ENCODE measurements at regions not wholly inside any gene's neighbourhood (a gene's known extent, or its start where the extent isn't known, plus 50 kb on each side); places are given as distances from the start of the nearest gene placed in this dataset.

DNA sequence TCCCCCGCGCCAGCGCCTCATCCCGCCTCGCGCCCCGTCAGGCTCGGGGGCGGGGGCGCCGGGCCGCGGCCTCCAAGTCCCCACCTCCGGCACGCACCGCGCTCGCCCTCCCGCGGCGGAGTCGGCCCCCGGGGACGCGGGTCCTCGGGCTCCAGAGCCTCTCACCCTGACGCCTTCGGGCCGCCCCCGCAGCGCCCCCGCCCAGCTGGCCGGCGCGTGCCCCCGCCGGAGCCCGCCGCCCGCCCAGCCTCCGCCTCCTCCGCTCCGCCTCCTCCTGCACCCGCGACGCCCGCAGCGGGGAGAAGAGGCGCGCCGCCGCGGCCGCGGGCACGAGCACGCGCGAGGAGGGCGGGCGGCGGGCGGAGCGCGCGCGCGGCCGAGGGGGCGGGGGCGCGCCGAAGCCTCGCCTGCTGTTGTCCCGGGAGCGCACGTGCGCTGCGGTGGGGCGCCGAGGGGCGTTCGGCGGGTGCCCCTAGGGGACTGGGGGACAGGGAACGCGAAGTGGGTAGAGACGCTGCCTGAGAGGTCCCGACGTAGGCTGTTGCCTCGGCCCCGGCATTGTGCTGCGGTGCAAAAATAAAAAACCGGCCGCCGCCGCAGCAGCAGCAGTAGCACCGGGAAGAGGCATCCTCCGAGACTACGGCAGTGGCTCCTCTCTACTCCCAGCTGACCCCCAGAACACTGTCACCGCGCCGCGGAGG is 87.4 kb upstream of the ARHGAP32 start (continued):
- TF ChIP-seq, protein P1, sequence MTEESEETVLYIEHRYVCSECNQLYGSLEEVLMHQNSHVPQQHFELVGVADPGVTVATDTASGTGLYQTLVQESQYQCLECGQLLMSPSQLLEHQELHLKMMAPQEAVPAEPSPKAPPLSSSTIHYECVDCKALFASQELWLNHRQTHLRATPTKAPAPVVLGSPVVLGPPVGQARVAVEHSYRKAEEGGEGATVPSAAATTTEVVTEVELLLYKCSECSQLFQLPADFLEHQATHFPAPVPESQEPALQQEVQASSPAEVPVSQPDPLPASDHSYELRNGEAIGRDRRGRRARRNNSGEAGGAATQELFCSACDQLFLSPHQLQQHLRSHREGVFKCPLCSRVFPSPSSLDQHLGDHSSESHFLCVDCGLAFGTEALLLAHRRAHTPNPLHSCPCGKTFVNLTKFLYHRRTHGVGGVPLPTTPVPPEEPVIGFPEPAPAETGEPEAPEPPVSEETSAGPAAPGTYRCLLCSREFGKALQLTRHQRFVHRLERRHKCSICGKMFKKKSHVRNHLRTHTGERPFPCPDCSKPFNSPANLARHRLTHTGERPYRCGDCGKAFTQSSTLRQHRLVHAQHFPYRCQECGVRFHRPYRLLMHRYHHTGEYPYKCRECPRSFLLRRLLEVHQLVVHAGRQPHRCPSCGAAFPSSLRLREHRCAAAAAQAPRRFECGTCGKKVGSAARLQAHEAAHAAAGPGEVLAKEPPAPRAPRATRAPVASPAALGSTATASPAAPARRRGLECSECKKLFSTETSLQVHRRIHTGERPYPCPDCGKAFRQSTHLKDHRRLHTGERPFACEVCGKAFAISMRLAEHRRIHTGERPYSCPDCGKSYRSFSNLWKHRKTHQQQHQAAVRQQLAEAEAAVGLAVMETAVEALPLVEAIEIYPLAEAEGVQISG (CRISPR knock-in tag; IDR thresholded peaks at IDR 0.05) = peak; percentile 75
- TF ChIP-seq FOXP1 (IDR thresholded peaks at IDR 0.05) (no peak), FOXP1 (CRISPR knock-in tag; IDR thresholded peaks at IDR 0.05) (no peak), ZNF644 (CRISPR knock-in tag; IDR thresholded peaks at IDR 0.05; ENCODE audit: low read depth) (no peak), ZMAT3 (CRISPR knock-in tag; conservative IDR thresholded peaks at IDR 0.05) (no peak), ZNF20 (CRISPR knock-in tag; IDR thresholded peaks at IDR 0.05) (no peak), E2F5 (CRISPR knock-in tag; conservative IDR thresholded peaks at IDR 0.05) (no peak), HDAC1 (CRISPR knock-in tag; IDR thresholded peaks at IDR 0.05) (no peak), NR2F1 (CRISPR knock-in tag; IDR thresholded peaks at IDR 0.05) (no peak), FOXA3 (CRISPR knock-in tag; IDR thresholded peaks at IDR 0.05) (no peak), THAP9 (CRISPR knock-in tag; IDR thresholded peaks at IDR 0.05; ENCODE audit: borderline replicate concordance) (no peak), NBN (conservative IDR thresholded peaks at IDR 0.05) (no peak), GATA4 (IDR thresholded peaks at IDR 0.05; ENCODE audit: borderline replicate concordance, low read depth) (no peak), ZNF737 (CRISPR knock-in tag; IDR thresholded peaks at IDR 0.05; ENCODE audit: borderline replicate concordance) (no peak)
- TF ChIP-seq, protein P2, sequence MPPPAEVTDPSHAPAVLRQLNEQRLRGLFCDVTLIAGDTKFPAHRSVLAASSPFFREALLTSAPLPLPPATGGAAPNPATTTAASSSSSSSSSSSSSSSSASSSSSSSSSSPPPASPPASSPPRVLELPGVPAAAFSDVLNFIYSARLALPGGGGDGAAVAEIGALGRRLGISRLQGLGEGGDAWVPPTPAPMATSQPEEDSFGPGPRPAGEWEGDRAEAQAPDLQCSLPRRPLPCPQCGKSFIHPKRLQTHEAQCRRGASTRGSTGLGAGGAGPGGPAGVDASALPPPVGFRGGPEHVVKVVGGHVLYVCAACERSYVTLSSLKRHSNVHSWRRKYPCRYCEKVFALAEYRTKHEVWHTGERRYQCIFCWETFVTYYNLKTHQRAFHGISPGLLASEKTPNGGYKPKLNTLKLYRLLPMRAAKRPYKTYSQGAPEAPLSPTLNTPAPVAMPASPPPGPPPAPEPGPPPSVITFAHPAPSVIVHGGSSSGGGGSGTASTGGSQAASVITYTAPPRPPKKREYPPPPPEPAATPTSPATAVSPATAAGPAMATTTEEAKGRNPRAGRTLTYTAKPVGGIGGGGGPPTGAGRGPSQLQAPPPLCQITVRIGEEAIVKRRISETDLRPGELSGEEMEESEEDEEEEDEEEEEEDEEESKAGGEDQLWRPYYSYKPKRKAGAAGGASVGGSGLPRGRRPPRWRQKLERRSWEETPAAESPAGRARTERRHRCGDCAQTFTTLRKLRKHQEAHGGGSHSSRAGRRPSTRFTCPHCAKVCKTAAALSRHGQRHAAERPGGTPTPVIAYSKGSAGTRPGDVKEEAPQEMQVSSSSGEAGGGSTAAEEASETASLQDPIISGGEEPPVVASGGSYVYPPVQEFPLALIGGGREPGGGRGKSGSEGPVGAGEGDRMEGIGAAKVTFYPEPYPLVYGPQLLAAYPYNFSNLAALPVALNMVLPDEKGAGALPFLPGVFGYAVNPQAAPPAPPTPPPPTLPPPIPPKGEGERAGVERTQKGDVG (CRISPR knock-in tag; IDR thresholded peaks at IDR 0.05; ENCODE audit: borderline replicate concordance) = no peak
- TF ChIP-seq, protein P3, sequence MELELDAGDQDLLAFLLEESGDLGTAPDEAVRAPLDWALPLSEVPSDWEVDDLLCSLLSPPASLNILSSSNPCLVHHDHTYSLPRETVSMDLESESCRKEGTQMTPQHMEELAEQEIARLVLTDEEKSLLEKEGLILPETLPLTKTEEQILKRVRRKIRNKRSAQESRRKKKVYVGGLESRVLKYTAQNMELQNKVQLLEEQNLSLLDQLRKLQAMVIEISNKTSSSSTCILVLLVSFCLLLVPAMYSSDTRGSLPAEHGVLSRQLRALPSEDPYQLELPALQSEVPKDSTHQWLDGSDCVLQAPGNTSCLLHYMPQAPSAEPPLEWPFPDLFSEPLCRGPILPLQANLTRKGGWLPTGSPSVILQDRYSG (CRISPR knock-in tag; IDR thresholded peaks at IDR 0.05) = no peak
- TF ChIP-seq, protein P4, sequence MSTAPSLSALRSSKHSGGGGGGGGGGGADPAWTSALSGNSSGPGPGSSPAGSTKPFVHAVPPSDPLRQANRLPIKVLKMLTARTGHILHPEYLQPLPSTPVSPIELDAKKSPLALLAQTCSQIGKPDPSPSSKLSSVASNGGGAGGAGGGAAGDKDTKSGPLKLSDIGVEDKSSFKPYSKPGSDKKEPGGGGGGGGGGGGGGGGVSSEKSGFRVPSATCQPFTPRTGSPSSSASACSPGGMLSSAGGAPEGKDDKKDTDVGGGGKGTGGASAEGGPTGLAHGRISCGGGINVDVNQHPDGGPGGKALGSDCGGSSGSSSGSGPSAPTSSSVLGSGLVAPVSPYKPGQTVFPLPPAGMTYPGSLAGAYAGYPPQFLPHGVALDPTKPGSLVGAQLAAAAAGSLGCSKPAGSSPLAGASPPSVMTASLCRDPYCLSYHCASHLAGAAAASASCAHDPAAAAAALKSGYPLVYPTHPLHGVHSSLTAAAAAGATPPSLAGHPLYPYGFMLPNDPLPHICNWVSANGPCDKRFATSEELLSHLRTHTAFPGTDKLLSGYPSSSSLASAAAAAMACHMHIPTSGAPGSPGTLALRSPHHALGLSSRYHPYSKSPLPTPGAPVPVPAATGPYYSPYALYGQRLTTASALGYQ (CRISPR knock-in tag; IDR thresholded peaks at IDR 0.05) = no peak

Measured in HepG2 (cell line).